Heart left ventricle (tissue), 16 donors: ENCODE measurements at regions not wholly inside any gene's neighbourhood (a gene's known extent, or its start where the extent isn't known, plus 50 kb on each side); places are given as distances from the start of the nearest gene placed in this dataset.

Experiments used
- ATAC-seq, 4 donors: fragments of 200-7000 bp; cut with Tn5 transposase; one replicate each; pipeline ENCODE4 v1.9.1; 2020 to 2022; ENCODE audit warnings: moderate library complexity in 4 of 4, mild to moderate bottlenecking in 3 of 4, moderate number of reproducible peaks in 1 of 4
- DNase-seq, 5 donors: peaks; one replicate each; pipeline ENCODE4 v3.0.0-alpha.2; 2020
- H3K27ac ChIP-seq, 12 donors: fragments of 200-600 bp; sonication (generic) in 4 of 12; one replicate each; pipeline versions ENCODE4 v1.5.0 to v1.8.0; 2016 to 2022; ENCODE audit warnings: mild to moderate bottlenecking in 2 of 12
- H3K27me3 ChIP-seq, 9 donors: fragments of 200-600 bp; sonication (generic) in 2 of 9; one replicate each; pipeline versions ENCODE4 v1.5.1 to v1.8.0; 2016 to 2022; ENCODE audit warnings: mild to moderate bottlenecking in 3 of 9
- H3K36me3 ChIP-seq, 9 donors: fragments of 200-600 bp; sonication (generic) in 2 of 9; one replicate each; pipeline versions ENCODE4 v1.5.0 to v1.8.0; 2018 to 2022; ENCODE audit warnings: mild to moderate bottlenecking in 2 of 9
- H3K4me1 ChIP-seq, 12 donors: fragments of 200-600 bp; sonication (generic) in 4 of 12; one replicate each; pipeline versions ENCODE4 v1.5.0 to v1.8.0; 2016 to 2022; ENCODE audit warnings: mild to moderate bottlenecking in 3 of 12
- H3K4me3 ChIP-seq, 12 donors: fragments of 200-600 bp; sonication (generic) in 4 of 12; one replicate each; pipeline versions ENCODE4 v1.5.0 to v1.8.0; 2017 to 2022; ENCODE audit warnings: mild to moderate bottlenecking in 9 of 12, moderate library complexity in 4 of 12
- H3K9me3 ChIP-seq, 12 donors: fragments of 200-600 bp; sonication (generic) in 4 of 12; one replicate each; pipeline versions ENCODE4 v1.5.0 to v1.8.0; 2016 to 2022; ENCODE audit warnings: mild to moderate bottlenecking in 1 of 12
- CTCF ChIP-seq, 12 donors: fragments of 200-600 bp; sonication (generic) in 4 of 12; IDR thresholded peaks; one replicate each; pipeline versions ENCODE4 v1.5.0 to v1.8.0; 2018 to 2022; ENCODE audit warnings: antibody characterized with exemption in 12 of 12, mild to moderate bottlenecking in 5 of 12
- POLR2A ChIP-seq, 2 donors: fragments of 450-650 bp; IDR thresholded peaks; one replicate each; pipeline ENCODE4 v1.6.1; 2017; ENCODE audit warnings: antibody characterized with exemption in 2 of 2, mild to moderate bottlenecking in 2 of 2, moderate library complexity in 2 of 2
- WGBS, 4 donors: extraction: QIAGEN DNeasy Blood & Tissue Kit in 2 of 4; methylation state at CpG; one replicate each; pipeline versions ENCODE4 v1.1.5 to v1.1.7; 2013 to 2018; 5-methylcytosine and 5-hydroxymethylcytosine counted together
- intact Hi-C, 10 donors: fragments of 100-400 bp; cut with DNase I; formaldehyde crosslinking; loops; one replicate each; pipeline versions ENCODE4 v1.11.1 to v1.14.2; 2022
- donor health status: ischemic (EF 13 %, LVEDD 7.1; RV severe dilation, severe dysfunction).
- donor health status: healthy with polysubstance abuse.
- donor health status: DM: no; HTN: yes; CAD: no.
- donor health status: DM: no; HTN: no; CAD: no.
- donor health status: ischemic (EF 25% LVEDD 6.9; RV normal size, moderate dysfunction).
- donor health status: ischemic (EF 25% LVEDD 5.7; RV mildly dilated, moderate dysfunction).
- donor health status: healthy.
- donor health status: DM: yes; HTN: yes; CAD: no.
- donor health status: ischemic (EF 35%, LVEDD 5.7; RV mildly dilated, moderate dysfunction).
- donor health status: nonischemic (EF 11% LVEDD 7.7; RV severe dilation, severe dysfunction).
- donor health status: DM: yes; HTN: yes; CAD: no.
- donor health status: PGD.
- donor health status: ischemic (EF 29% LVEDD 5.4; RV normal size, mild dysfunction).
- donor health status: nonischemic (EF 23%, LVEDD 6.1; RV moderate dilation, normal function).

GRCh38 chr5:117982691-117983090 lies 1005.7 kb downstream of the DTWD2 start:
- Histone ChIP-seq H3K36me3 (no peaks in the 10 kb centered on the region), H3K27ac (no peak overlapping the region), H3K4me1 (no peaks in the 10 kb centered on the region), H3K9me3 (no peaks in the 10 kb centered on the region), H3K27me3 (no peaks in the 10 kb centered on the region), H3K4me3 (no peak overlapping the region)
- no peak for TF ChIP-seq CTCF (IDR thresholded peaks at IDR 0.05)
- TF ChIP-seq POLR2A (IDR thresholded peaks at IDR 0.05), result no peak
- 45 to 54% (median 51%) methylated on average over 2 of the region's 2 CpGs for WGBS, 4 donors
- DNase-seq (no peak), ATAC-seq (no peak)
- intact Hi-C loops, result no loop called here

GRCh38 chr5:117973785-117974184 lies 1014.6 kb downstream of the DTWD2 start:
- Histone ChIP-seq H3K4me3 (no peak overlapping the region), H3K27ac (no peak overlapping the region), H3K36me3 (no peaks in the 10 kb centered on the region), H3K9me3 (no peaks in the 10 kb centered on the region), H3K4me1 (no peaks in the 10 kb centered on the region), H3K27me3 (no peaks in the 10 kb centered on the region)
- TF ChIP-seq CTCF (IDR thresholded peaks at IDR 0.05) (no peak), POLR2A (IDR thresholded peaks at IDR 0.05) (no peak)
- ATAC-seq (no peak), DNase-seq (no peak)
- intact Hi-C loops, result no loop called here
- 89 to 100% (median 93%) methylated on average over 1 of the region's 1 CpG for WGBS, 4 donors

- Histone ChIP-seq H3K4me1 (no peaks in the 10 kb centered on the region), H3K4me3 (no peak overlapping the region), H3K36me3 (no peaks in the 10 kb centered on the region), H3K27me3 (no peaks in the 10 kb centered on the region), H3K9me3 (no peaks in the 10 kb centered on the region), H3K27ac (no peak overlapping the region)
- no peak for DNase-seq
- TF ChIP-seq POLR2A (IDR thresholded peaks at IDR 0.05) (no peak), CTCF (IDR thresholded peaks at IDR 0.05) (no peak)
- no peak for ATAC-seq
- 90 to 97% (median 94%) methylated on average over 3 of the region's 3 CpGs for WGBS, 4 donors
- intact Hi-C loops, result no loop called here
These were observed 1032.5 kb downstream of the DTWD2 start for GRCh38 chr5:117955831-117956230.

- 92 to 98% (median 97%) methylated on average over 1 of the region's 1 CpG for WGBS, 4 donors
- intact Hi-C loops, result no loop called here
- Histone ChIP-seq H3K27me3 (no peaks in the 10 kb centered on the region), H3K4me3 (no peak overlapping the region), H3K36me3 (no peaks in the 10 kb centered on the region), H3K9me3 (no peaks in the 10 kb centered on the region), H3K4me1 (no peaks in the 10 kb centered on the region), H3K27ac (no peak overlapping the region)
- ATAC-seq (no peak), DNase-seq (no peak)
- no peak for TF ChIP-seq CTCF (IDR thresholded peaks at IDR 0.05)
- no peak for TF ChIP-seq POLR2A (IDR thresholded peaks at IDR 0.05)
These were observed 1034.0 kb downstream of the DTWD2 start for GRCh38 chr5:117954331-117954730.
